ENCODE measurements at regions not wholly inside any gene's neighbourhood (a gene's known extent, or its start where the extent isn't known, plus 50 kb on each side); places are given as distances from the start of the nearest gene placed in this dataset.

GRCh38 chr1:38516560-38516959, 343.0 kb downstream of the RRAGC start:
- no peak overlapping the region for H2BK120ac ChIP-seq (ENCODE audit: low read depth, low read length, poor library complexity, severe bottlenecking)
- no peaks in the 10 kb centered on the region for H3K23me2 ChIP-seq (ENCODE audit: insufficient read length, low read depth, low read length, poor library complexity, severe bottlenecking)
- H3K9me3 Mint-ChIP-seq = no peaks in the 10 kb centered on the region
- H3K14ac ChIP-seq (ENCODE audit: insufficient read depth, low read length) = no peak overlapping the region
- H3K9me3 ChIP-seq (ENCODE audit: control insufficient read depth, low read depth, low read length) = no peaks in the 10 kb centered on the region
- no peak overlapping the region for H3K4me3 Mint-ChIP-seq
- DNase-seq = no peak
- H2BK5ac ChIP-seq (ENCODE audit: insufficient read length, low read length) = no peak overlapping the region
- H2BK12ac ChIP-seq (ENCODE audit: insufficient read length, low read depth, low read length) = no peak overlapping the region
- no peak overlapping the region for H2AFZ ChIP-seq (ENCODE audit: low read length)
- H3K79me1 ChIP-seq (ENCODE audit: insufficient read depth, low read depth, low read length, poor library complexity, severe bottlenecking) = no peaks in the 10 kb centered on the region
- no peaks in the 10 kb centered on the region for H3K4me1 ChIP-seq (ENCODE audit: insufficient read depth, low read length)
- H3K36me3 Mint-ChIP-seq (ENCODE audit: insufficient read depth in 1 of 3, low read depth in 3 of 3) = no peaks in the 10 kb centered on the region
- no peak overlapping the region for H2BK20ac ChIP-seq (ENCODE audit: low read depth, low read length, poor library complexity, severe bottlenecking)
- H3K56ac ChIP-seq (ENCODE audit: insufficient read length, low read depth, low read length) = no peak overlapping the region
- no peak overlapping the region for H3K18ac ChIP-seq (ENCODE audit: insufficient read length, low read depth, low read length)
- H3K4me2 ChIP-seq (ENCODE audit: insufficient read depth, insufficient read length, low read length) = no peak overlapping the region
- H3K23ac ChIP-seq (ENCODE audit: insufficient read length, low read depth, low read length) = no peak overlapping the region
- H3K27me3 ChIP-seq (ENCODE audit: insufficient read depth, low read length) = no peaks in the 10 kb centered on the region
- no peak overlapping the region for H4K91ac ChIP-seq (ENCODE audit: insufficient read length, low read depth, low read length)
- no peaks in the 10 kb centered on the region; the same call in 1 of the 2 replicates for H3K27me3 Mint-ChIP-seq (ENCODE audit: low read depth)
- no peak overlapping the region for H3T11ph ChIP-seq (ENCODE audit: low read length)
- no peak for TF ChIP-seq CTCF (conservative IDR thresholded peaks at IDR 0.05)
- H2AK5ac ChIP-seq (ENCODE audit: insufficient read length, low read length) = no peak overlapping the region
- no peak overlapping the region for H3K9ac ChIP-seq (ENCODE audit: extremely low read depth, insufficient read length, low read length)
- H3K79me2 ChIP-seq (ENCODE audit: insufficient read depth, low read length) = no peaks in the 10 kb centered on the region
- no peak overlapping the region for H2BK15ac ChIP-seq (ENCODE audit: low read depth, low read length)
- no peak overlapping the region for H4K8ac ChIP-seq (replicated peaks; ENCODE audit: insufficient read length, low read depth, low read length)
- H3K27ac Mint-ChIP-seq = no peak overlapping the region; a peak in 1 of 7 replicates
- no peak overlapping the region for H3K27ac ChIP-seq (ENCODE audit: insufficient read length, low read depth, low read length)
- peaks cover 5 to 15% of the 10 kb centered on the region in 2 experiments for H3K4me1 Mint-ChIP-seq
- H4K5ac ChIP-seq (ENCODE audit: insufficient read length, low read depth, low read length) = no peak overlapping the region
- no CpG with 5 or more reads among the region's 2 CpGs for WGBS (ENCODE audit: extremely low coverage, insufficient read length, low lambda C conversion rate)
- H4K20me1 ChIP-seq (ENCODE audit: control insufficient read depth, insufficient read depth, insufficient read length) = no peaks in the 10 kb centered on the region
- H3K4ac ChIP-seq (ENCODE audit: low read depth, low read length) = no peak overlapping the region

All from H9 (cell line).